HUES6 (cell line): ENCODE measurements at regions not wholly inside any gene's neighbourhood (a gene's known extent, or its start where the extent isn't known, plus 50 kb on each side); places are given as distances from the start of the nearest gene placed in this dataset.
A peak's percentile ranks its signal among the peaks of the same experiment; 100 is the strongest.

ENCODE experiments used
- H3K27ac ChIP-seq: 2 replicates; pipeline ENCODE4 v1.7.0; 2013; ENCODE audit warnings: low read depth, mild to moderate bottlenecking, low read length, inconsistent platforms
- H3K27me3 ChIP-seq: 2 replicates; pipeline ENCODE4 v1.6.1; 2013; ENCODE audit warnings: low read length; ENCODE audit not compliant: control insufficient read depth, insufficient read depth
- H3K36me3 ChIP-seq: 2 replicates; pipeline ENCODE4 v1.6.1; 2013; ENCODE audit warnings: low read length; ENCODE audit not compliant: control insufficient read depth, insufficient read depth
- H3K4me1 ChIP-seq: 2 replicates; pipeline ENCODE4 v1.6.1; 2013; ENCODE audit warnings: low read length; ENCODE audit not compliant: control insufficient read depth, insufficient read depth
- H3K4me3 ChIP-seq: 2 replicates; pipeline ENCODE4 v1.5.1; 2013; ENCODE audit warnings: low read depth, low read length
- H3K9ac ChIP-seq: one replicate; pipeline ENCODE4 v1.6.1; 2013; ENCODE audit warnings: mild to moderate bottlenecking, low read length
- H3K9me3 ChIP-seq: 2 replicates; pipeline ENCODE4 v1.6.1; 2013; ENCODE audit warnings: low read depth, low read length; ENCODE audit not compliant: control insufficient read depth, insufficient read depth

DNA sequence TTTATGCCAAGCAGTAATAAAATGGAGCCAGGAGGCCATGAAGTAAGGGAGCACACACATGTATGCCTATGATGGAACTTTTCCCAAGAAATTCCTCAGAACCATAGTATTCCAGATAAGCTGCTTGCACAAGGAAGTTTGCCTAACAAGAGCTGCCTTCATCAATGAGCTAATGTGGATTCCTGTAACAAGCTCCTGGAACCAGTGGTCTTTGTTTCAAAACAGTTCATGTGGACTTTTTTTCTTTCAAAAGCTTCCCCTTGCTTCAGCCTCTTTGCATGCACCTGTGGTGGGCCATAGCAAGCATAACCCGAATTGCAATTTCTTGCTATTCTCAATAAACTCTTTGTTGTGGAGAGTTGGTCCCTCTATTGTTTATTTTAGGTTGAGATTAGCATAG is 359.6 kb downstream of the UTRN start:
- Histone ChIP-seq H3K9me3 (no peaks in the 10 kb centered on the region), H3K27me3 (no peaks in the 10 kb centered on the region), H3K4me3 (no peak overlapping the region), H3K4me1 (peaks cover 54% of the 10 kb centered on the region), H3K27ac (peak overlapping the region; percentile 61; the same call in 1 of the 2 replicates), H3K36me3 (no peaks in the 10 kb centered on the region), H3K9ac (no peak overlapping the region)

DNA sequence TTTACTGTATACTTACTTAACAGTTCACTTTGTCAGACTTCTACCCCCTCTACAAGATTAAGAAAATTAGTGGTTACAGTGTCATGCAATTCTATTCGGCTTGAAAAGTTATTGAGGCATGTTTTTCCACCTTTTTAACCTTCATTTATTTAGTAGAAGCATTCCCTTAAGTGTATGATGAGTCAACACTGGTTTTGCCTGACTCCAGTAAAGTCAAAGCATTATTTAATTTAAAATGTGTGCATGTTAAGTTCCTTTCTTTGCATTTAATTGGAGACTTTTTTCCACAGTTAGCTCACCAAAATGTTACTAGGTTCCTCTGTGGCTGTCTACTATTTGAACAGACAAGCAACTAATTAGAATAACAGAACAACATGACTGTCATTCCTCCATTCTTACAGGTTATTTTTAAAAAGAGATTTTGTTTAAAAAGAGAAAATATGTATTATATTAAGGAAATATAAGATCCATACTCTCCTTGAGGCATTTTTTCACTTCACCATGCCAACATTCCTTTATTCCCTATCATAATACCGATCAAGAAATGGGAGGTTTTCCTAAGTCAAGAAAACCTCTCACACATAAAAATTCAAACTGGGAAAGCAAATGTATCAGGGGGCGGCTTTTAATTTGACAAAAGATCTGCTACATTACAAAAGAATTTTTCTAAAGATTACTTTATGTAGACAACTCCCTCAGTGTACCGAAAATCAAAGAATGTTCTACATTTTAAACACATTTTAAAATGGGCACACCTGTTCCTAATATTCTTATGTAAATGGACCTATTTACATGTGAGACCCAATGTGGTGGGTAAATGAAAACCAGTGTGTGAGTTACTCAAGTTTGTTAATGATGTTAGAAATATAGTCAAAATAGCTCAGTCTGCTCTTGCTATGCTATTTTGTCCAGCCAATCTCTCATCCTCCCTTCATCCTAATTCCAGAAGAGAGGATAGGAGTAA is 361.2 kb downstream of the UTRN start:
- Histone ChIP-seq H3K27ac (peak overlapping the region; percentile 70; the same call in 1 of the 2 replicates), H3K36me3 (no peaks in the 10 kb centered on the region), H3K4me3 (no peak overlapping the region), H3K27me3 (no peaks in the 10 kb centered on the region), H3K4me1 (peaks cover 54% of the 10 kb centered on the region), H3K9me3 (no peaks in the 10 kb centered on the region), H3K9ac (no peak overlapping the region)

DNA sequence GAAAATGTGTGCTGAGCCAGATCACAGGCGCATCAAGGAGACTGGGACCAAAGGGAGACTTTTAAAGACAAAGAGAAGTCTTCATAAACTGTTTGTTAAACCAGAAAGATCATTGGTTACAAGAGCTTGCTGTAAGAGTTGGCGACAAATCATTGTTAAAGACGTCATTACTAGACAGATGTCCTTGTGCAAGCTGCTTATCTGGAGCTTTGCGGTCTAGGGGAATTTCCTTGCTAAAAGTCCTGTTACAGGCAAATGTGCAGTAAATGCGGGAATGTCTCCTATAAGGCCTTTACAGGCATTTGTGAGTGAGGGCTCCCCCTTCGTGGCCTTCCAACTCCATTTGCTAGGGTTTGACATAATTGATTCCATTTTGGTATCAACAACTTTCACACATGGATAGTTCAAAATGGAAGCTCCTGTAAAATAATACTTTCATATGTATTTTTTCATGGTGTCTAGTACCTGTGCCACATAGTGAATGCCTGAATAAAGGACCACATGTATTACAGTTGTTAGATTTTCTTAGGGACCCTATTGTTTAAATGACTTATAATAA is 362.4 kb downstream of the UTRN start:
- Histone ChIP-seq H3K27ac (peak overlapping the region; percentile 70), H3K4me3 (no peak overlapping the region), H3K9ac (no peak overlapping the region), H3K27me3 (no peaks in the 10 kb centered on the region), H3K36me3 (no peaks in the 10 kb centered on the region), H3K4me1 (peaks cover 54% of the 10 kb centered on the region), H3K9me3 (no peaks in the 10 kb centered on the region)

DNA sequence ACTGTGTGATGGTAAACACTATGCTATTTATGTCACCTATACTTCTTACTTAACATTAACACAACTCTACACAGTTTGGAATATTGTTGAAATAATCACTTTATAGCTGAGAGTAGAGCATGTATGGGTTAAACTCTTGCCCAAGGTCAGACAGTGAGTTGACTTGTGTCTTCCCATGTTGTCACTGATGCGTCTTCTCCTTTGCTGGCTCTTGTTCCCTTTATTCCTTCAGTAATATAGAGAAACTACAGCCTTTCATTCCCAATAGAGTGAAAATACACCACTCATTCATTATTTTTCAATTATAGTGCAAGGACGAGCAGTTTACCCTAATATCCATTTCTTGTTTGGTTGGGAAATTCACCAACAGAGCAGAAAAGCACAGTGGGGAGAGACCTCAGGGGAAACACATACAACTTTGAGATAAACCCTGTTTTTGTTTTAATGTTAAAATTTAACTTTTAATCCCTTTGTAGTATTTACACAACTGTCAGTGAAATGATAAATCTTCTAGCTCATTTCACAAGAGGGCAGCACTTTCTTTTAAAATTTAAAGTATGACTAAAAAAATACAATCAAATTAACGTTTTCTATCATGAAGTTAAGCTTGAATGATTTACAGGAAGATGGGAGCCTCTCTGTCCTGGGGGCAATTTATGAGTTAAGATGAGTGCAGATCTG is 363.0 kb downstream of the UTRN start:
- Histone ChIP-seq H3K36me3 (no peaks in the 10 kb centered on the region), H3K4me3 (no peak overlapping the region), H3K27me3 (no peaks in the 10 kb centered on the region), H3K4me1 (peaks cover 54% of the 10 kb centered on the region), H3K9me3 (no peaks in the 10 kb centered on the region), H3K27ac (peak overlapping the region; percentile 38; the same call in 1 of the 2 replicates), H3K9ac (no peak overlapping the region)

DNA sequence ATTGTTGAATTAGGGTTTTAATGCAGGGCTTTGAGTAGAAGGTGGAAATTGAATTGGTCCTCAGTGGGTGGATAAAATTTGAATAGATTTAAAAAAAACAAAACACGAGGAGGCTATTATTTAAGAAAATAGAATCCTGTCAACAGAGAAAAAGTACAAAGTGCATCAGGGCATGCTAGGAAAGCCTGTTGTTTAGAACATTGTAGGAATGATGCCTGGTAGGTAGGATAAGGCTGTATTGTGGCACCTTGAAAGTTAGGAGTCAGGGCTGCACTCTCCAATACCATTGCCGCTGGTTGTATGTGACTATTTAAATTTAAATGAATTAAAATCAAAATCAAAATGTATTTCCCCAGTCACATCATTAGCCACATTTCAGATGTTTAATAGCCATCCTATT is 363.9 kb downstream of the UTRN start:
- Histone ChIP-seq H3K4me3 (no peak overlapping the region), H3K4me1 (peaks cover 53% of the 10 kb centered on the region), H3K27me3 (no peaks in the 10 kb centered on the region), H3K9ac (no peak overlapping the region), H3K27ac (no peak overlapping the region), H3K9me3 (no peaks in the 10 kb centered on the region), H3K36me3 (no peaks in the 10 kb centered on the region)

DNA sequence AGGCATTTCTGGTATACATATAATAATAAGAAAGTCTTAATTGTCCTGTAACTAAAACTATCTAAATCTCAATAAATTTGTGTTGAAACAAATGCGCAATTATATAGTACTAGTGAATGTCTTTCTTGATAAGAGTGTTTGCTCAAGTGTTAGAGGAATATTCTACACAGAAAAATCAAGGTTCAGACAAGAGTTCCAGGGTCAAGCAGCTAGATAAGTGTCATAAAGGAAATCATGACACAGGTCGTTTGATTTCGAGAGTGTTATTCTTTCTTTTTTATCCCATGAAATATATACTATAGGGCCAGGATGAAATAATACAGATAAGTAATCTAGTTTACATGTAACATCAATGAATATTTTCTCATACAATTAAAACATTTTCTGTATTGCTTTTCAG is 366.1 kb downstream of the UTRN start:
- no peak overlapping the region for H3K27ac ChIP-seq
- H3K9ac ChIP-seq: no peak overlapping the region
- H3K4me1 ChIP-seq: peaks cover 54% of the 10 kb centered on the region
- no peak overlapping the region for H3K4me3 ChIP-seq
- no peaks in the 10 kb centered on the region for H3K36me3 ChIP-seq
- H3K9me3 ChIP-seq: no peaks in the 10 kb centered on the region
- no peaks in the 10 kb centered on the region for H3K27me3 ChIP-seq

DNA sequence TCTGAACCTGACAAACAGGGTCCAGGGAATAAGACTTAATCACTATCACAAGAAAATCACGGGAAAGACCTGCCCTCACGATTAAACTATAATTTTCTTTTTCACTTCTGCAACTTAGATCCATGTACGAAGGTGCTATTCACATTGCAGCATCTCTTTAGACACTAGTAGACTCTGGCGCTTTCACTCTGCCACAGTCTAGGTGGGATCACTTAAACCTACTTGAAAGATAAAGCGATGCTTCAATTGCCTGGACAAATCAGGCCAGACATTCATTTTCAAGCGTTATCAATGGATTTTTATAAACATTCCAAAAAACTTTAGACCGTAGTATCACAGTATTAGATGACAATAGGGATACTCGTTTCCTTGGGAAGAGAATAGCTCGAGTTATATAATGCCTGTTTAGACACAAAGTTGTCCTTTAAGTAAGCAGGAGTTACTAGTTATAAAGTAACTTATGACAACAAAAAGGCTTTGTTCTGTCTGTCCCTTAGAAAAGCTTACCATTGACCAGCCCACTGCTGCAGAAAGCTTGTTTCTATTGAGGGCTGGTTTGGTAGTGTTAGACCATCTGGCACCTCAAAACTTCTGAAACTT is 367.3 kb downstream of the UTRN start:
- Histone ChIP-seq H3K27ac (no peak overlapping the region), H3K4me3 (no peak overlapping the region), H3K9me3 (no peaks in the 10 kb centered on the region), H3K27me3 (no peaks in the 10 kb centered on the region), H3K4me1 (peaks cover 48% of the 10 kb centered on the region), H3K9ac (no peak overlapping the region), H3K36me3 (no peaks in the 10 kb centered on the region)

DNA sequence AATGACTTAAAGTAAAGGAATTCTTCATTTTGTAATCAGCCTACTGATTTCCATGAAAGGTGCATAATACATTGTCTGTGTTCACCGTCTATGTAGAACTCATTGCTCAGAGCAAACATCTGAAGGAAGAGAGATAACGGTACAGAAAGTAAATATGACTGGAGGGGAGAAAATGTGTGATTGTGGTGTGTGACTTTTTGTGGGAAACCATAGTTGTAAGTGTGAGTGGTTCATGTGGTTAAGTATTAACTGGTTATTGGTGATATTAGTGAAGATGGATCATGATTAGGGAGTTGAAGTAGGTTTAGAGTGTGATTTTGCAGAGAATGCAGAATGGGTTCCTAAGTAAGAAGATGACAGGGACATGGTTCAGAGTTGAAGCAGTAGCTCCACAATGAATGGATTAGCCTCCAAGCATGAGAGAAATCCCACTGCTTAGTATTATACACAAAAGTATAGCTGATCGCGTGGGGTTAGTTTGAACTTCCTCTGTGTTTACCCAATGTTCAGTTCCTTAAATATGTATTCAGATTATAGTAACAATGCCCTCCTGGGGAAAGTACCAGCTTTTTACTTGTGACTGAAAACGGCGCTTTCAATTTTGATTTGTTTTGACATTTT is 368.9 kb downstream of the UTRN start:
- Histone ChIP-seq H3K36me3 (no peaks in the 10 kb centered on the region), H3K27me3 (no peaks in the 10 kb centered on the region), H3K27ac (no peak overlapping the region)

DNA sequence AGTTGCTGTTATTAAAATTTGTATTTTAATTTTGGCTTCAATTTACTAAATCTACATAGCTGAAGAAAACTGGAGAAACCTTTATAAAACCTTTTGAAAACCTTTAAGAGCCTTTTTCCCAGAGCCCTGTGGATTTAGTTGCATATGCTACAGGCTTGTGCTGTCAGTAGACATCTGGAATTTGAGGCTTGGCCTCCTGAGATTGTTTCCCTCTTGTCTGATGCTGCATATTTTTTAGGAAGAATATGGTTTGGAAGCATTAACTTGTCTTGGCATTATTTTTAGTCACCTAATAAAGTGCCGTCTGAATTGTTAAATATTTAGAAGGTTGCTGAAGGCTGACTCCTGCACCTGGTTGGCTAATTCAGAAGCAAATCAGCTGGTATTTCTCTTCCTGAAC is 369.4 kb downstream of the UTRN start:
- Histone ChIP-seq H3K9me3 (no peaks in the 10 kb centered on the region), H3K9ac (no peak overlapping the region), H3K36me3 (no peaks in the 10 kb centered on the region), H3K27me3 (no peaks in the 10 kb centered on the region), H3K4me3 (no peak overlapping the region), H3K27ac (no peak overlapping the region), H3K4me1 (peaks cover 49% of the 10 kb centered on the region)

More for the DNA sequence above, 368.9 kb downstream of the UTRN start:
- Histone ChIP-seq H3K4me3 (no peak overlapping the region), H3K9me3 (no peaks in the 10 kb centered on the region), H3K4me1 (peaks cover 48% of the 10 kb centered on the region), H3K9ac (no peak overlapping the region)

DNA sequence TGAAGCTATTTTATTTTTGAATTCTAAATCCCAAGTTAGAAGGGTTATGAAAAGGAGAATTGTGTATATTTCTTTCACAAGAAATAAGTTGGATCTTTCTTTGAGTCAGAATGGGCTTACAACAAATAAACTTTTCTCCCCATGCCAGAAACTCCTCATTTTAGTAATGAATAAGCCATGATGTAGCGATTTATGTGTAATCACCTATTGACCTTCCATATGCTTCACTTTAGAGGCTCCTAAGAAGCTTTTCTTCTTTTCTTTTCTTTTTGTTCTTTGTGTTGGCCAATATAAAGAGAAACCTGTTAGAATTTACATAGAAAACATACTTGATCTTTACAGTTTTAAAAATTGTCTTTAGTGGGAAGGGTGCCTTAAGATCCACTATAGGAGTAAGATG is 370.2 kb downstream of the UTRN start:
- peaks cover 57% of the 10 kb centered on the region for H3K4me1 ChIP-seq
- no peak overlapping the region for H3K27ac ChIP-seq
- no peak overlapping the region for H3K4me3 ChIP-seq

More for the DNA sequence above, 370.2 kb downstream of the UTRN start:
- Histone ChIP-seq H3K36me3 (no peaks in the 10 kb centered on the region), H3K9me3 (no peaks in the 10 kb centered on the region), H3K9ac (no peak overlapping the region), H3K27me3 (no peaks in the 10 kb centered on the region)
